GM12891 (cell line): ENCODE measurements at regions not wholly inside any gene's neighbourhood (a gene's known extent, or its start where the extent isn't known, plus 50 kb on each side); places are given as distances from the start of the nearest gene placed in this dataset.

ENCODE experiments used
- POLR2A ChIP-seq: IDR thresholded peaks from 2 replicates; pipeline ENCODE4 v1.6.1; 2011; ENCODE audit warnings: low read depth, low read length, control low read depth
- POLR2AphosphoS5 ChIP-seq: IDR thresholded peaks from 2 replicates; pipeline ENCODE4 v1.6.1; 2011; ENCODE audit warnings: low read depth, low read length, control low read depth
- POU2F2 ChIP-seq: IDR thresholded peaks from 2 replicates; pipeline ENCODE4 v1.6.1; 2011; ENCODE audit warnings: low read depth, mild to moderate bottlenecking, control low read depth, low read length, moderate library complexity
- TAF1 ChIP-seq: IDR thresholded peaks from 2 replicates; pipeline ENCODE4 v1.6.1; 2011; ENCODE audit warnings: low read depth, low read length, control low read depth

DNA sequence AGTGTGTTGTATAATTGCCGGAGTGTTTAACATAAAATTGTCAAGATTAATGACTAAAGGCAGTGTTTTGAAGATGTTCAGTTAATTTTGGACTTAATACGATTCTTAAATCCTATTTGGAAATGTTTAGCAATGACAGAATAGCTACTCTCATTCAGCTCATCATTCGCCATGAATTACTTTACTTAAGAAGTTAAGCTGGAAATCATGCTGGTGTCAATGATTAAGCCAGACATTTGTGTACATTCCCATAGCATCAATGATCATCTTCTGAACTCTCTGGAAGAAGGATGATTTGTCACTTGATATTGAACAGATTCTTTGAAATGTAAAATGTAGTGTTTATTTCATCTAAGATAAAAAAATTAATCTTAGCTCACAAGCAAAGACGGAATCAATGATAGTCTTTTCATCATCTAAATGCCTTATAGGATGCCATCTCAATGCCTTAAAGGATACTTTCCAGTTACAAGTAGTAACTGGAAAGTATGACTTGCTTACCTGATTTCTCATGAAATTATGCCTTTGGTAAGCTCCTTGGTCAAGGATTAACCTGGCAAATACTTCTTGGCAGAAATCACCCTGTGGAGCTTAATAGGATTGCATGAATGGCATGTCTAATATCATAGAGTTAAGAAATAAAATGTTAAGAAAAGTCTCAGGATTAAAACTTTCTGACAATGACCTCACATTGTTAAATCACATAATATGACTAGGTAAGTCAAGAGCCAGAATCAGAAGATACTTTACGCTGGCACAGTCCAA lies 515.5 kb upstream of the AGA start:
- TF ChIP-seq POU2F2 (no peak), POLR2A (no peak), POLR2AphosphoS5 (no peak), TAF1 (no peak)
